ENCODE measurements at regions not wholly inside any gene's neighbourhood (a gene's known extent, or its start where the extent isn't known, plus 50 kb on each side); places are given as distances from the start of the nearest gene placed in this dataset.

GRCh38 chr4:179976777-179977176 is 2266.4 kb upstream of the TENM3 start:
- no peak for TF ChIP-seq CTCF (IDR thresholded peaks at IDR 0.05; ENCODE audit: low read length)
- no peak for TF ChIP-seq EZH2 (optimal IDR thresholded peaks at IDR 0.05; ENCODE audit: low read depth, low read length)
- no peak for TF ChIP-seq EZH2phosphoT487 (IDR thresholded peaks at IDR 0.05; ENCODE audit: low read length)

Data from MM.1S (cell line).